ENCODE measurements at regions not wholly inside any gene's neighbourhood (a gene's known extent, or its start where the extent isn't known, plus 50 kb on each side); places are given as distances from the start of the nearest gene placed in this dataset.

DNA sequence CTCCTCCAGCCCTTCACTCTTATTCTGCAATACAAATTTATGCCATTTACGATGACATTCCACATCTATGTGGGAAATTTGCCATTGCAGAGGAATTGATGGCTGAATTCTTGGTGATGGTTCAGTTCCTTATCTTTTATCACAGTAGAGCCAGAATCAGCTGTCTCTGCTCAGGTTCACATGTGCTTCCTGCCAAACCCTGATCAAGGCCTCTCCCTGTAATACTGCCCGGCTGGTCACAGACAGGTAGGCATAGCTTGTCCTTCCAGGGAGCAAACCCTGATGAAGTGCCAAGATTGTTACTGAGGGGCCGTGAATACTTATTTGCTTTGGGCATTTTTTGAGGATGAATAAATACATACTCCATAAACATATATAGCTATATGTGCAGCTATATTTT lies 450.0 kb downstream of the NSUN3 start:
- DNase-seq, result no peak
- 57% methylated on average over 2 of the region's 3 CpGs for WGBS (ENCODE audit: insufficient coverage)
- intact Hi-C loops (cut with micrococcal nuclease), result no loop called here
- no peaks in the 10 kb centered on the region for H3K27me3 Mint-ChIP-seq (ENCODE audit: low read depth in 2 of 2)
- H3K4me3 Mint-ChIP-seq, result no peak overlapping the region
- Histone ChIP-seq H3K27ac (ENCODE audit: low read length) (no peak overlapping the region), H3K4me3 (ENCODE audit: low read length) (no peak overlapping the region), H3K4me1 (ENCODE audit: control insufficient read depth, insufficient read depth, low read length) (no peaks in the 10 kb centered on the region), H3K9me3 (ENCODE audit: control insufficient read depth, insufficient read depth, low read length) (no peaks in the 10 kb centered on the region), H3K36me3 (ENCODE audit: control insufficient read depth, insufficient read depth, low read length) (no peaks in the 10 kb centered on the region), H3K27me3 (ENCODE audit: control insufficient read depth, insufficient read depth, low read length) (no peaks in the 10 kb centered on the region)
- peaks cover 5 to 11% of the 10 kb centered on the region in 2 donors for H3K9me3 Mint-ChIP-seq
- H3K27ac Mint-ChIP-seq, result no peak overlapping the region
- ATAC-seq, result no peak
- TF ChIP-seq, protein P1, sequence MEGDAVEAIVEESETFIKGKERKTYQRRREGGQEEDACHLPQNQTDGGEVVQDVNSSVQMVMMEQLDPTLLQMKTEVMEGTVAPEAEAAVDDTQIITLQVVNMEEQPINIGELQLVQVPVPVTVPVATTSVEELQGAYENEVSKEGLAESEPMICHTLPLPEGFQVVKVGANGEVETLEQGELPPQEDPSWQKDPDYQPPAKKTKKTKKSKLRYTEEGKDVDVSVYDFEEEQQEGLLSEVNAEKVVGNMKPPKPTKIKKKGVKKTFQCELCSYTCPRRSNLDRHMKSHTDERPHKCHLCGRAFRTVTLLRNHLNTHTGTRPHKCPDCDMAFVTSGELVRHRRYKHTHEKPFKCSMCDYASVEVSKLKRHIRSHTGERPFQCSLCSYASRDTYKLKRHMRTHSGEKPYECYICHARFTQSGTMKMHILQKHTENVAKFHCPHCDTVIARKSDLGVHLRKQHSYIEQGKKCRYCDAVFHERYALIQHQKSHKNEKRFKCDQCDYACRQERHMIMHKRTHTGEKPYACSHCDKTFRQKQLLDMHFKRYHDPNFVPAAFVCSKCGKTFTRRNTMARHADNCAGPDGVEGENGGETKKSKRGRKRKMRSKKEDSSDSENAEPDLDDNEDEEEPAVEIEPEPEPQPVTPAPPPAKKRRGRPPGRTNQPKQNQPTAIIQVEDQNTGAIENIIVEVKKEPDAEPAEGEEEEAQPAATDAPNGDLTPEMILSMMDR (IDR thresholded peaks at IDR 0.05), result no peak
- no peaks in the 10 kb centered on the region for H3K36me3 Mint-ChIP-seq
- no peaks in the 10 kb centered on the region for H3K4me1 Mint-ChIP-seq

DNA sequence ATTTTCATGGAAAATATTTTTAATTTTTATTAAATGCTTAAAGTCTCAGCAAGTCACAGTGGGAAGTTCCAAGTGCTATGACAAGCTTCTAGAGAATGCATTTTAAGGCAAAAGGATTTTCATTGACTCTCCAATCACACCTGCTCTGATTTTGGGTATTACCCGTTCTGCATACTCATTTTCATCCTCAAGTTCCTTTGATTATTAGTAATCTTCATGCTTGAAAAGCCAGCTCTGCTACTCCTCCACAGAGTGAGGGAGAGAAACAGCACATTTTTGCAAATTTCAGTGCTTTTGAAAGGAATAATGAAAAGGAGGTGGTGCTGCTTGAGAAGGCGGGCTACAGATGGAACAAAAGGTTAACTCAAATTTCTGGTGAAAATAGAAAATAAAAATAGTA lies 450.7 kb downstream of the NSUN3 start:
- no peak overlapping the region for H3K4me3 Mint-ChIP-seq
- no peak overlapping the region for H3K27ac Mint-ChIP-seq
- H3K36me3 Mint-ChIP-seq, result no peaks in the 10 kb centered on the region
- Histone ChIP-seq H3K4me1 (ENCODE audit: control insufficient read depth, insufficient read depth, low read length) (no peaks in the 10 kb centered on the region), H3K27ac (ENCODE audit: low read length) (no peak overlapping the region), H3K9me3 (ENCODE audit: control insufficient read depth, insufficient read depth, low read length) (no peaks in the 10 kb centered on the region), H3K36me3 (ENCODE audit: control insufficient read depth, insufficient read depth, low read length) (no peaks in the 10 kb centered on the region), H3K27me3 (ENCODE audit: control insufficient read depth, insufficient read depth, low read length) (no peaks in the 10 kb centered on the region), H3K4me3 (ENCODE audit: low read length) (no peak overlapping the region)
- ATAC-seq (no peak), DNase-seq (no peak)
- H3K9me3 Mint-ChIP-seq, result peaks cover 5 to 9% of the 10 kb centered on the region in 2 donors
- 70% methylated on average over 2 of the region's 2 CpGs for WGBS (ENCODE audit: insufficient coverage)
- intact Hi-C loops (cut with micrococcal nuclease), result no loop called here
- H3K4me1 Mint-ChIP-seq, result no peaks in the 10 kb centered on the region
- TF ChIP-seq, protein P1 (IDR thresholded peaks at IDR 0.05), result no peak
- no peaks in the 10 kb centered on the region for H3K27me3 Mint-ChIP-seq (ENCODE audit: low read depth in 2 of 2)

DNA sequence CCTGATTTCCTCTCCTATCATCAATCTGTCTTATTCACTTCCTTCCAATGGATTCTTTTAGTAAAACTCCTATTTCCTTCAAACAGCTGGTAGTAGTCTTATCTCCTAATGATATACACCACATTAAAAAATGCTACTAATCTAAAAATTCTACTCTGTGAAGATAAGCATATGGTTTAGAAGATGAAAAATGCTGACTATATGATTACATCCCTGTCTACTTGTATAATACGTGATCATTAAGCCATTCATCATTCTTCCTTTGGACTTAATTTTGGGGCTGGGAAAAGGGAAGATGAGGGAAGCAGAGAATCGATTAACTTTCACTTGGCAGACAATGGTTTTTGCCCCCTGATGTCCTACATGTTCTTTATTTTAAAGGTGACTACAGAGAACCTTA lies 453.1 kb downstream of the NSUN3 start:
- Mint-ChIP-seq H3K4me3 (no peak overlapping the region), H3K9me3 (peaks cover 11 to 12% of the 10 kb centered on the region in 2 donors), H3K27ac (no peak overlapping the region), H3K27me3 (ENCODE audit: low read depth in 2 of 2) (no peaks in the 10 kb centered on the region), H3K4me1 (no peaks in the 10 kb centered on the region), H3K36me3 (no peaks in the 10 kb centered on the region)
- Histone ChIP-seq H3K9me3 (ENCODE audit: control insufficient read depth, insufficient read depth, low read length) (no peaks in the 10 kb centered on the region), H3K4me3 (ENCODE audit: low read length) (no peak overlapping the region), H3K36me3 (ENCODE audit: control insufficient read depth, insufficient read depth, low read length) (no peaks in the 10 kb centered on the region), H3K4me1 (ENCODE audit: control insufficient read depth, insufficient read depth, low read length) (no peaks in the 10 kb centered on the region), H3K27me3 (ENCODE audit: control insufficient read depth, insufficient read depth, low read length) (no peaks in the 10 kb centered on the region), H3K27ac (ENCODE audit: low read length) (no peak overlapping the region)
- intact Hi-C loops (cut with micrococcal nuclease), result no loop called here
- ATAC-seq, result no peak
- DNase-seq, result no peak
- 74% methylated on average over 2 of the region's 2 CpGs for WGBS (ENCODE audit: insufficient coverage)
- TF ChIP-seq, protein P1 (IDR thresholded peaks at IDR 0.05), result no peak

DNA sequence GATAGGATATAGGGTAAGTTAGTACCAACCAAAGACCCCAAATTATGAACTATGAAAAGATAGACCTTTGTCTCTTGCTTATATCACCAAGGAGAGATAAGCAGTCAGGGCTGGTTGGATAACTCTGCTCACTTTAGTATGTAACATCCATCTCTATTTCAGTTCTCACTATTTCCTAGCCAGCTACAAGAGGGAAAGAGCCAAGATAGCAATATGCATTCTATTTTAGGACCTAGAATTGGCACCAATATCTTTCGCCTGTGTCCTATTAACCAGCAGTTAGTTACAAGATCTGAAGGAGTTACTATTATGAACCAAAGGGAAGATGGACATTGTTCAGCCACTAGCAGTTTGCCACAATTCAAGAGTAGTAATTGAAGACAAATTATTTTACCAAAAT lies 457.5 kb downstream of the NSUN3 start:
- Histone ChIP-seq H3K27ac (ENCODE audit: low read length) (no peak overlapping the region), H3K4me3 (ENCODE audit: low read length) (no peak overlapping the region), H3K27me3 (ENCODE audit: control insufficient read depth, insufficient read depth, low read length) (no peaks in the 10 kb centered on the region), H3K4me1 (ENCODE audit: control insufficient read depth, insufficient read depth, low read length) (no peaks in the 10 kb centered on the region), H3K9me3 (ENCODE audit: control insufficient read depth, insufficient read depth, low read length) (no peaks in the 10 kb centered on the region), H3K36me3 (ENCODE audit: control insufficient read depth, insufficient read depth, low read length) (no peaks in the 10 kb centered on the region)
- Mint-ChIP-seq H3K36me3 (no peaks in the 10 kb centered on the region), H3K27ac (no peak overlapping the region), H3K27me3 (ENCODE audit: low read depth in 2 of 2) (no peaks in the 10 kb centered on the region), H3K4me3 (no peak overlapping the region), H3K4me1 (no peaks in the 10 kb centered on the region), H3K9me3 (peaks cover 13 to 18% of the 10 kb centered on the region in 2 donors)
- intact Hi-C loops (cut with micrococcal nuclease), result no loop called here
- ATAC-seq (no peak), DNase-seq (no peak)
- TF ChIP-seq, protein P1 (IDR thresholded peaks at IDR 0.05), result no peak
- no CpG with 5 or more reads among the region's 1 CpG for WGBS (ENCODE audit: insufficient coverage)

All from natural killer cell (primary cell).